Right lobe of liver (tissue), 6 donors: ENCODE measurements at regions not wholly inside any gene's neighbourhood (a gene's known extent, or its start where the extent isn't known, plus 50 kb on each side); places are given as distances from the start of the nearest gene placed in this dataset.

Source experiments
- ATAC-seq, 4 donors: fragments of 200-7000 bp; cut with Tn5 transposase; one replicate each; pipeline ENCODE4 v1.9.1; 2020; ENCODE audit warnings: mild to moderate bottlenecking in 4 of 4, moderate library complexity in 4 of 4
- DNase-seq, 3 donors: peaks; one replicate each; pipeline ENCODE4 v3.0.0-alpha.2; 2020
- H3K27ac ChIP-seq, 3 donors: fragments of 200-600 bp; one replicate each; pipeline ENCODE4 v1.8.0; 2022
- H3K27me3 ChIP-seq, 2 donors: fragments of 200-600 bp; one replicate each; pipeline ENCODE4 v1.8.0; 2022
- H3K36me3 ChIP-seq, 4 donors: fragments of 200-600 bp; sonication (generic) in 1 of 4; one replicate each; pipeline versions ENCODE4 v1.5.1 to v1.8.0; 2017 to 2022; ENCODE audit warnings: control low read depth in 1 of 4
- H3K4me1 ChIP-seq, 4 donors: fragments of 200-600 bp; sonication (generic) in 1 of 4; one replicate each; pipeline versions ENCODE4 v1.5.1 to v1.8.0; 2017 to 2022; ENCODE audit warnings: control low read depth in 1 of 4
- H3K4me3 ChIP-seq, 3 donors: fragments of 200-600 bp; one replicate each; pipeline ENCODE4 v1.8.0; 2022
- H3K9me3 ChIP-seq, 4 donors: fragments of 200-600 bp; sonication (generic) in 1 of 4; one replicate each; pipeline versions ENCODE4 v1.5.1 to v1.8.0; 2017 to 2022; ENCODE audit warnings: control low read depth in 1 of 4
- POLR2A ChIP-seq: fragments of 450-650 bp; IDR thresholded peaks from one replicate; pipeline ENCODE4 v1.6.1; 2017; ENCODE audit warnings: antibody characterized with exemption, mild to moderate bottlenecking
- WGBS: methylation state at CpG from one replicate; pipeline ENCODE4 v1.1.6; 2018; ENCODE audit warnings: low coverage, low lambda C conversion rate; ENCODE audit not compliant: insufficient coverage; ENCODE audit errors: missing lambda C conversion rate; 5-methylcytosine and 5-hydroxymethylcytosine counted together
- intact Hi-C, 2 donors: fragments of 100-400 bp; cut with DNase I; formaldehyde crosslinking; loops; one replicate each; pipeline versions ENCODE4 v1.11.2 to v1.14.1; 2022
- TF ChIP-seq, protein P1 (sequence below), 4 donors: fragments of 200-600 bp in 3 of 4; fragments of 450-650 bp in 1 of 4; IDR thresholded peaks; one replicate each; pipeline versions ENCODE4 v1.5.1 to v1.8.0; 2016 to 2022; ENCODE audit warnings: antibody characterized with exemption in 4 of 4, mild to moderate bottlenecking in 2 of 4
- donor health status: DM: no; HTN: yes; CAD: no.
- donor health status: DM: no; HTN: no; CAD: no.
- donor health status: DM: no; HTN: no; CAD: no.
- donor health status: DM: no; HTN: yes; CAD: no.
- donor health status: DM: no; HTN: yes; CAD: no.

DNA sequence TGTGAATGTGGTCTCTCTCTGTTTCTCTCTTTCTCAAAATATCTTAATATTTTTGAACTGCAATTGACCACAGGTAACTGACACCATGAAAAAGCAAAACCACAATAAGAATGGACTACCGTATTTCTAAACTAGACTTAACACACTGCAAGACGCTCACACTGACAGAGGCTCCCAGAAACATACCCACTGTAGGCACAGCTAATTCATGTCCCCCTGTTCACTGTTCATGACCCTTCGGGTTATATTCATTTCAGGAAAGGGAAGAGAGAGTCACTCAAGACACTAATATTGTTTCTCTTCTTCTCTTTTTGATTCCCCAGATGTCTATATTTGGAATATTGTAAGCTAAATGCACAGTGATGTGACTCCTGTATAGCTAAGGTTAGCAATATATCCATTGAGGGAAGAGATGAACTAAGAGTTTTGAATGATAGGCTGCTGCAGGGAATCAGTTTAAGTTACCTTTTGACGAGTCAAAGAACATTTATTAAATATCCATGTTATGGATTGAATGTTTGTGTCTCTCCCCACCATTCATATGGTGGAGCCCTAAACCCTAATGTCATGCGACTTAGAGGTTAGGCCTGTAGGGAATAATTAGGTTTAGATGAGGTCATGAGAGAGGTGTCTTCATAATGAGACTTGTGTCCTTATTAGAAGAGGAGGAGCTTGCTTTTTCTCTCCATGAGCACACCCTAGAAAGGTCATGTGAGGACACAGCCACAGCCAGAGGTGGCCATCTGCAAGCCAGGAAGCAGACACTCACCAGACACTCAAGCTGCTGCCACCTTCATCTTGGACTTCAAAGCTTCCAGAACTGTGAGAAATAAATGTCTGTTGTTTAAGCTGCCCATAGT, 216.6 kb upstream of the GRM7 start:
- ATAC-seq (no peak), DNase-seq (no peak)
- no peaks in the 10 kb centered on the region for H3K36me3 ChIP-seq
- TF ChIP-seq, protein P1, sequence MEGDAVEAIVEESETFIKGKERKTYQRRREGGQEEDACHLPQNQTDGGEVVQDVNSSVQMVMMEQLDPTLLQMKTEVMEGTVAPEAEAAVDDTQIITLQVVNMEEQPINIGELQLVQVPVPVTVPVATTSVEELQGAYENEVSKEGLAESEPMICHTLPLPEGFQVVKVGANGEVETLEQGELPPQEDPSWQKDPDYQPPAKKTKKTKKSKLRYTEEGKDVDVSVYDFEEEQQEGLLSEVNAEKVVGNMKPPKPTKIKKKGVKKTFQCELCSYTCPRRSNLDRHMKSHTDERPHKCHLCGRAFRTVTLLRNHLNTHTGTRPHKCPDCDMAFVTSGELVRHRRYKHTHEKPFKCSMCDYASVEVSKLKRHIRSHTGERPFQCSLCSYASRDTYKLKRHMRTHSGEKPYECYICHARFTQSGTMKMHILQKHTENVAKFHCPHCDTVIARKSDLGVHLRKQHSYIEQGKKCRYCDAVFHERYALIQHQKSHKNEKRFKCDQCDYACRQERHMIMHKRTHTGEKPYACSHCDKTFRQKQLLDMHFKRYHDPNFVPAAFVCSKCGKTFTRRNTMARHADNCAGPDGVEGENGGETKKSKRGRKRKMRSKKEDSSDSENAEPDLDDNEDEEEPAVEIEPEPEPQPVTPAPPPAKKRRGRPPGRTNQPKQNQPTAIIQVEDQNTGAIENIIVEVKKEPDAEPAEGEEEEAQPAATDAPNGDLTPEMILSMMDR (IDR thresholded peaks at IDR 0.05): no peak
- TF ChIP-seq POLR2A: no peak
- no peaks in the 10 kb centered on the region for H3K4me1 ChIP-seq
- H3K4me3 ChIP-seq: no peak overlapping the region
- H3K9me3 ChIP-seq: no peaks in the 10 kb centered on the region
- intact Hi-C loops: no loop called here
- H3K27me3 ChIP-seq: no peaks in the 10 kb centered on the region
- 59% methylated on average over 5 of the region's 5 CpGs for WGBS
- no peak overlapping the region for H3K27ac ChIP-seq

DNA sequence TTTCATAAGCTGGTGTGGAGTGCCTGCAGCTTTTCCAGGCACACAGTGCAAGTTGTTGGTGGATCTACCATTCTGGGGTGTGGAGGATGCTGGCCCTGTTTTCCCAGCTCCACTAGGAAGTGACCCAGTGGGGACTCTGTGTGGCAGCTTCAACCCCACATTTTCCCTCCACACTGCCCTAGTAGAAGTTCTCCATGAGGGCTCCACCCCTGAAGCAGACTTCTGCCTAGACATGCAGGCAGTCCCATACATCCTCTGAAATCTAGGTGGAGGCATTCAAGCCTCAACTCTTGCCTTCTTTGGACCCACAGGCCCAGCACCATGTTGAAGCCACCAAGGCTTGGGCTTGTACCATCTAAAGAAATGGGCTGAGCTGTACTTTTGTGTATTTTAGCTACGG, 206.2 kb upstream of the GRM7 start:
- no peak for TF ChIP-seq POLR2A
- TF ChIP-seq, protein P1 (IDR thresholded peaks at IDR 0.05): no peak
- Histone ChIP-seq H3K4me1 (no peaks in the 10 kb centered on the region), H3K9me3 (no peaks in the 10 kb centered on the region), H3K27ac (no peak overlapping the region), H3K27me3 (no peaks in the 10 kb centered on the region), H3K4me3 (no peak overlapping the region), H3K36me3 (no peaks in the 10 kb centered on the region)
- intact Hi-C loops: no loop called here
- DNase-seq: no peak
- no peak for ATAC-seq
- WGBS: no CpG with 5 or more reads among the region's 1 CpG

DNA sequence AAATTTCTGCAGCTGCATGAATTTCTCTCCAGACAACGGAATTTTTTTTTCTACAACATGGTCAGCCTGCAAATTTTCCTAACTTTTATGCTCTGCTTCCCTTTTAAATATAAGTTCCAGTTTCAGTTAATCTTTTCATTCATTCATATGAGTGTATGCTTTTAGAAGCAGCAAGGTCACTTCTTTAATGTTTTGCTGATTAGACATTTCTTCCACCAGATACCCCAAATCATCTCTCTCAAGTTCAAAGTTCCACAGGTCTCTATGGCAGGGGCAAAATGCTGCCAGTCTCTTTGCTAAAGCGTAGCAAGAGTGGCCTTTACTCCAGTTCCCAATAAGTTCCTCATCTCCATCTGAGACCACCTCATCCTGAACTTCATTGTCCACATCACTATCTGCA, 205.6 kb upstream of the GRM7 start:
- TF ChIP-seq POLR2A: no peak
- TF ChIP-seq, protein P1 (IDR thresholded peaks at IDR 0.05): no peak
- 15% methylated on average over 2 of the region's 2 CpGs for WGBS
- DNase-seq: no peak
- Histone ChIP-seq H3K36me3 (no peaks in the 10 kb centered on the region), H3K4me3 (no peak overlapping the region), H3K4me1 (no peaks in the 10 kb centered on the region), H3K27ac (no peak overlapping the region), H3K27me3 (no peaks in the 10 kb centered on the region), H3K9me3 (no peaks in the 10 kb centered on the region)
- ATAC-seq: no peak
- intact Hi-C loops: no loop called here

DNA sequence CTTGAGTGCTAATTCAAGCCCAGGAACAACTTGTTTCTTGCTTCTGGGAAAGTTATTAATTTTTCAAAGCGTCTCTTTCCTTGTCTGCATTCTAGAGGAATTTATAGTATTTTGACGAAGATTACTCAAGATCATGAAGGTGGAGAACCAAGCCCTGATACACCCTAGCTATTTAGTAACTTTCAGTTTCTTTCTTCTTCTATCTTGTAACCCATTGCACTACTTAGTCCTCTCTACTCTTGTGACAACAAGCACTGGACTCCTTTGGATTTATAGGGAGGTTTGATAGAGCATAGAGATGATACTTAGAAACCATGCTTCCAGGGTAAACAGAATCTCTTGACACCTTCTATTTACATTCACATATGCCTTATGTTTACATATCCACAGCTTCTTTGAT, 203.3 kb upstream of the GRM7 start:
- Histone ChIP-seq H3K9me3 (no peaks in the 10 kb centered on the region), H3K27ac (no peak overlapping the region), H3K4me1 (no peaks in the 10 kb centered on the region), H3K36me3 (no peaks in the 10 kb centered on the region), H3K27me3 (no peaks in the 10 kb centered on the region), H3K4me3 (no peak overlapping the region)
- 71% methylated on average over 2 of the region's 2 CpGs for WGBS
- intact Hi-C loops: no loop called here
- DNase-seq (no peak), ATAC-seq (no peak)
- no peak for TF ChIP-seq POLR2A
- TF ChIP-seq, protein P1 (IDR thresholded peaks at IDR 0.05): no peak
